GM13977 (cell line): ENCODE measurements at regions not wholly inside any gene's neighbourhood (a gene's known extent, or its start where the extent isn't known, plus 50 kb on each side); places are given as distances from the start of the nearest gene placed in this dataset.

Source experiments
- DNase-seq: peaks from one replicate; pipeline ENCODE4 v3.0.0; 2012; ENCODE audit warnings: low spot score
- in situ Hi-C: fragments of 300-500 bp; cut with MboI; formaldehyde crosslinking; loops from one replicate; pipeline ENCODE4 v1.12.0; 2022; ENCODE audit warnings: low sequenced_read_pairs, low pct_unique_long_range_greater_than_20kb, mixed read lengths, inconsistent platforms; ENCODE audit not compliant: unreplicated experiment
- TF ChIP-seq, protein P1 (sequence below): IDR thresholded peaks from 2 replicates; pipeline ENCODE4 v1.5.1; 2012; ENCODE audit warnings: mild to moderate bottlenecking, control low read depth; ENCODE audit not compliant: insufficient read depth; ENCODE audit errors: extremely low read depth, missing control alignments

DNA sequence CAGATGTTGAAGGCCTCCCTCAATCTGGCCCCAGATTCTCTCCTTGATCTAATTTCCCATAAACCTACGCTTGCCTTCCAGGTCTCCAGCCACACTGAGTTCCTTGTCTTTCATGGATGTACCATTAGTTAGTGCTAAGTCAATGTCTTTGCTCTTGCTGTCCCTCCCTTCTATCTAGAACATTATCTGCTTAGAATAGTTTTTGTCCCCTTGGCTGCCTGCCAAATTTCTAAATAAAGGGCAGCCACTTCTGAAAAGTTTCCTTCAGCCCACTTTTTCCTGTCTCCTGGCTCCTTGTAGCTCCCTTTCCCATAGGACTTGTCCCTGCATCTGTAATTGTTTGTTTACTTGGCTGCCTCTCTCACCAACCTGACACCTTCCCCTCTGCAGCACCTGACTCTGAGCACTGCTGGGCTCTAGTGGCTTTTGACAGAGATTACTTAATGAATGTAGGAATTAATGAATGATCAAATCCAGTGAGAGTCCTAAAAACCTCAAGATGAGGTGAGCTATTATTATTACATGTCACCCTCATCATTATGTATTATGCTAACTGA lies 58.3 kb downstream of the CXCL12 start:
- no peak for DNase-seq
- in situ Hi-C loops: no loop called here

DNA sequence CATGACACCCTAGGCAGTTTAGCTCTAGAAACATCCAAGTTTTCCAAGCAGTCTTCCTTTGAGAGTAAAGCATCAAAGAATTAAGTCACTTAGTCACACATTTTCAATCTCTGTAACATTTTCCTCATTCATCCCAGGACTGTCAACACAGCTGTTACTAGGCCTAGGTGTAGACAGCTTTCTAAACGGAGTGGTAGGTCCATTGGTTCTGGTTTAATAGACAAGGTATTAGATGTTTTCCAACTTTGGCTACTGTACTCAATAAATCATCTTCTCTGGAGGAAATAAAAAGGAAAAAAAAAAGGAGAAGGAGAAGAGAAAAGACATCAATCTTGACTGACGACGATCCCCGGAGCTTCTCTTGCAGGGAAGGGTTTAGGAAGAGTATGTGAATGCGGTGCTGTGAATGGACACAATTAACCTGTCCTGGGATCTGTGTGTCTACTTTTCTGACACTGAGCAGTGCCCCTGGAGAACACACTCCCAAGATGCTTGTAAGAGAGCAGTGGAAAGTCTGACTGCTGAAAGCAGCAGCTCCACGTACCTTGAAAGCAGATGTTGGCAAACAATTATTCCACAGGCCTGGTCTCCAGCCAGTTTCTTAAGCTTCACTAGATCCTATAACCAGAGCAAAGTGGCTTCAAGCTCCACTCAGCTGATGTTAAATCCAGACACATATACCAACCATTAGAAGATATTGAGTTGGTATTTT lies 59.1 kb downstream of the CXCL12 start:
- TF ChIP-seq, protein P1, sequence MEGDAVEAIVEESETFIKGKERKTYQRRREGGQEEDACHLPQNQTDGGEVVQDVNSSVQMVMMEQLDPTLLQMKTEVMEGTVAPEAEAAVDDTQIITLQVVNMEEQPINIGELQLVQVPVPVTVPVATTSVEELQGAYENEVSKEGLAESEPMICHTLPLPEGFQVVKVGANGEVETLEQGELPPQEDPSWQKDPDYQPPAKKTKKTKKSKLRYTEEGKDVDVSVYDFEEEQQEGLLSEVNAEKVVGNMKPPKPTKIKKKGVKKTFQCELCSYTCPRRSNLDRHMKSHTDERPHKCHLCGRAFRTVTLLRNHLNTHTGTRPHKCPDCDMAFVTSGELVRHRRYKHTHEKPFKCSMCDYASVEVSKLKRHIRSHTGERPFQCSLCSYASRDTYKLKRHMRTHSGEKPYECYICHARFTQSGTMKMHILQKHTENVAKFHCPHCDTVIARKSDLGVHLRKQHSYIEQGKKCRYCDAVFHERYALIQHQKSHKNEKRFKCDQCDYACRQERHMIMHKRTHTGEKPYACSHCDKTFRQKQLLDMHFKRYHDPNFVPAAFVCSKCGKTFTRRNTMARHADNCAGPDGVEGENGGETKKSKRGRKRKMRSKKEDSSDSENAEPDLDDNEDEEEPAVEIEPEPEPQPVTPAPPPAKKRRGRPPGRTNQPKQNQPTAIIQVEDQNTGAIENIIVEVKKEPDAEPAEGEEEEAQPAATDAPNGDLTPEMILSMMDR: no peak
- in situ Hi-C loops: no loop called here
- DNase-seq: no peak

More for the DNA sequence above, 58.3 kb downstream of the CXCL12 start:
- TF ChIP-seq, protein P1: no peak

DNA sequence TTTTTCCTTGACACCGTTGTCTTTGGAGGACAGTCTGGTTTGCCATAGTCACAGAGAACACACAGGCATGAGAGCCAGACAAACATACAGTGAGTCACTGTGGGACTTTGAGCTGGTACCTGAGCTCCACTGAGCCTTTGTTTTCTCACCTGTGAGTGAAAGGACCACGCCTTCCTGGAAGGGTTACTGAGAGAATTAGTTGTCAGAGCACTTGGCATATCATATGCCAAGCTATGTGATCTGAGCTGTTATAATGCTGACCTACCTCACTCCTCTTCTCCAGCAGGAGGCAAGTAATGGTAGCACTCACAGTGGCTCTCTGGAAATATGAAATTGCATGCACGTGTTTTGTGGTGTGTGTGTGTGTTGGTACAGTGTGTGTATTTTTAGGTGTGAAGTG lies 59.7 kb downstream of the CXCL12 start:
- TF ChIP-seq, protein P1: no peak
- DNase-seq: no peak
- in situ Hi-C loops: no loop called here

DNA sequence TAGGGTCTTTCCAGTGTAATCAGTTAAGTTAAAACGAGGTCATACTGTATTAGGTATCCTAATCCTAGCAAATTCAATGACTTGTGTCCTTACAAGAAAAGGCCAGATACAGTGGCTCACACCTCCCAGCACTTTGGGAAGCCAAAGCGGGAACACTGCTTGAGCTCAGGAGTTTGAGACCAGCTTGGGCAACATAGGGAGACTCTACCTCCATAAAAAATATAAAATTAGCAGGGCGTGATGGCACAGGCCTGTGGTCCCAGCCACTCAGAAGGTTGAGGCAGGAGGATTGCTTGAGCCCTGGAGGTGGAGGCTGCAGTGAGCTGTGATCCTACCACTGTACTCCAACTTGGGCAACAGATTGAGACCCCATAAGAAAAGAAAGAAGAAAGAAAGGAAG lies 61.1 kb downstream of the CXCL12 start:
- DNase-seq: no peak
- TF ChIP-seq, protein P1: no peak
- in situ Hi-C loops: no loop called here

DNA sequence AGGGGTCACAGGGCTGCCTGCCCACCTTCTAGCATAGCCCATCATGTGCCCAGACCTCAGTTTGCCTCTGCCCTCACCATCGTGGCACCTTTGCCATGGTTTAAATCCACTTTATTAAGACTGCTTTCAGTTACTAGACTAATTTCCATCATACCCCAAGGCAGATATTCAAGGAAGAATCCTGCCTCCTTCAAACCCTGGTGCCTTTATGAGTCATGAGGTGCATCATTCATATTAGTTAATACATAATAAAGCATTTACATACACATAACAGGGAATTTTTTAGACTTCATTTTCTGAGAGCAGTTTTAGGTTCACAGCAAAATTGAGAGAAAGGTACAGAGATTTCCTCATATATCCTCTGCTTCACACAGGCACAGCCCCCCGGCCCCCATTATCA lies 62.8 kb downstream of the CXCL12 start:
- DNase-seq: no peak
- TF ChIP-seq, protein P1: no peak
- in situ Hi-C loops: no loop called here

DNA sequence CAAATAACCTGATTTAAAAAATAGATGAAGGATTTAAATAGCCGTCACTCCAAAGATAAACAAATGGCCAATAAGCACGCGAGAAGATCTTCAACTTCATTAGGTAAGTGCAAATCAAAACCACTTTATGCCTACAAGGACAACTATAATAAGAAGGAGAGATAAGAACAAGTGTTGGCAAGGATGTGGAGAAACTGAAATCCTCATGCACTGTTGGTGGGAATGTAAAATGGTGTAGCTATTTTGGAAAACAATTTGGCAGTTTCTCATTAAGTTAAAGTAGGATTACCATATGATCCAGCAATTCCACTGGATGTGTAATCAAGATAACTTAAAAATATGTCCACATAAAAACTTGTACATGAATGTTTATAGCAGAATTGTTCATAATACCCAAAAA lies 64.1 kb downstream of the CXCL12 start:
- DNase-seq: no peak
- in situ Hi-C loops: no loop called here
- TF ChIP-seq, protein P1: no peak

DNA sequence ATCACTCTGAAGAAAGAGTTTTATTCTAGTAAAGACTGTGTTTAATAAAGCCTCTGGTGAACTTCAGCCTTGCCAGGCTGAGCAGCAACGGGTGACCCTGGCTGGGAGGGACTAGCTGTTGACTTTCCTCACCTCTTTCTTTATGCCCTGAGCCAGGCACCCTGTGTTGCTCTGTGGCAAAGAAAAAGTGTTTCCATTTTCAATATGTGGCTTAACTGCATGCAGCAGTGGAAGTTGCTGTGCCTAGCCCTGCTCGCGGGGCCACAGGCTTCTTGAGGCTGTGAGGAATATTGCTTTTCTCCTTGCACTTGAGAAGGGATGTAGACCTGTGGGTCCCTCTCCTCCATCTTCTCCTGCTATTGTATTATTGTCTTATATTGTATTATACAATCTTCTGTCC lies 67.0 kb downstream of the CXCL12 start:
- DNase-seq: no peak
- TF ChIP-seq, protein P1: no peak
- in situ Hi-C loops: no loop called here
